ENCODE measurements at regions not wholly inside any gene's neighbourhood (a gene's known extent, or its start where the extent isn't known, plus 50 kb on each side); places are given as distances from the start of the nearest gene placed in this dataset.
"Not testable (repeated sequence)": the region's sequence is repeated elsewhere in the genome, so short reads cannot be mapped to it uniquely, and the experiment has no call there.

DNA sequence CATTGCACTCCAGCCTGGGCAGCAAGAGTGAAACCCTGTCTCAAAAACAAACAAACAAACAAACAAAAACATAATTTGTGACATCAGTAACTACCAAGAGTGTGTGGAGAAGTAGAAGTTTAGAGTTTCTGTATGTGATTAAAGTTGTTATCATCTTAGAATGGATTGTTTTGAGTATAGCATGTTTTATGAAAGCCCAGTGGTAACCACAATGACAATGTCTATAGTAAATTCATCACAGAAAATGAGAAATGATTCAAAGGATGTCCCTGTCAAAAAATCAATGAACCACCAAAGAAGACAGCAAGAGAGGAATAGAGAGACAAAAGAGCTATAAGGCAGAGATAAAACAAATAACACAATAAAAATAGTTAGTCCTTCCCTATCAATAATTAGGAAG lies 1299.2 kb downstream of the CNTNAP5 start:
- Histone ChIP-seq H3K27me3 (ENCODE audit: insufficient read depth, low read length, poor library complexity, severe bottlenecking) (no peaks in the 10 kb centered on the region), H3K4me2 (ENCODE audit: low read depth, low read length, poor library complexity, severe bottlenecking) (no peak overlapping the region), H3K9ac (ENCODE audit: low read depth, low read length, poor library complexity, severe bottlenecking) (no peak overlapping the region), H3K9me2 (replicated peaks; ENCODE audit: low read depth, low read length) (no peaks in the 10 kb centered on the region), H3K4me3 (ENCODE audit: low read length, poor library complexity, severe bottlenecking) (no peak overlapping the region), H3K79me2 (ENCODE audit: insufficient read depth, low read length) (no peaks in the 10 kb centered on the region), H3K9me3 (ENCODE audit: insufficient read depth, low read depth, low read length) (no peaks in the 10 kb centered on the region), H3F3A (ENCODE audit: low read depth) (no peaks in the 10 kb centered on the region), H4K20me1 (ENCODE audit: insufficient read depth, low read length, poor library complexity, severe bottlenecking) (no peaks in the 10 kb centered on the region), H2AFZ (ENCODE audit: low read length) (no peak overlapping the region), H3K36me3 (ENCODE audit: insufficient read depth, low read length) (no peaks in the 10 kb centered on the region), H3K4me1 (ENCODE audit: insufficient read depth, low read length, poor library complexity, severe bottlenecking) (no peaks in the 10 kb centered on the region)
- no peak for TF ChIP-seq EZH2phosphoT487 (IDR thresholded peaks at IDR 0.05; ENCODE audit: borderline replicate concordance)
- TF ChIP-seq, protein P1, sequence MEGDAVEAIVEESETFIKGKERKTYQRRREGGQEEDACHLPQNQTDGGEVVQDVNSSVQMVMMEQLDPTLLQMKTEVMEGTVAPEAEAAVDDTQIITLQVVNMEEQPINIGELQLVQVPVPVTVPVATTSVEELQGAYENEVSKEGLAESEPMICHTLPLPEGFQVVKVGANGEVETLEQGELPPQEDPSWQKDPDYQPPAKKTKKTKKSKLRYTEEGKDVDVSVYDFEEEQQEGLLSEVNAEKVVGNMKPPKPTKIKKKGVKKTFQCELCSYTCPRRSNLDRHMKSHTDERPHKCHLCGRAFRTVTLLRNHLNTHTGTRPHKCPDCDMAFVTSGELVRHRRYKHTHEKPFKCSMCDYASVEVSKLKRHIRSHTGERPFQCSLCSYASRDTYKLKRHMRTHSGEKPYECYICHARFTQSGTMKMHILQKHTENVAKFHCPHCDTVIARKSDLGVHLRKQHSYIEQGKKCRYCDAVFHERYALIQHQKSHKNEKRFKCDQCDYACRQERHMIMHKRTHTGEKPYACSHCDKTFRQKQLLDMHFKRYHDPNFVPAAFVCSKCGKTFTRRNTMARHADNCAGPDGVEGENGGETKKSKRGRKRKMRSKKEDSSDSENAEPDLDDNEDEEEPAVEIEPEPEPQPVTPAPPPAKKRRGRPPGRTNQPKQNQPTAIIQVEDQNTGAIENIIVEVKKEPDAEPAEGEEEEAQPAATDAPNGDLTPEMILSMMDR (conservative IDR thresholded peaks at IDR 0.05; ENCODE audit: low read length), result no peak

DNA sequence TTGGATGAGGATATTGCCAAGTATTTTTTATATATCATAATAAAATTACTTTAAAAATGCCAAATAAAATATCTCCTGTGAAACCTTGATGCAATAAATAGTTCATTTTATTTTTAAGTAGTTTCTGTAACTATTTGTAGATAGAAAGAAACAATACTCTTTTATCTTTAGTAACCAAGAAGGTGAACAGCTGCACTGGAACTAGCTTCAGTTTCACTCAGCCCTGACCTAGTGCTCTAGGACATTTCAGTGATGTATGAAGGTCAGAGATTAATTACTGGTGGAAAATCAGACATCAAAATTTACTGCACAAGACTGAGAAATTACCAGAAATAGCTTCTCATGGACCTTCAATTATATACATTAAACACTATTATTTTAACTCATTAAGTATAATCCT lies 1305.0 kb downstream of the CNTNAP5 start:
- TF ChIP-seq EZH2phosphoT487 (IDR thresholded peaks at IDR 0.05; ENCODE audit: borderline replicate concordance), result no peak
- TF ChIP-seq, protein P1 (conservative IDR thresholded peaks at IDR 0.05; ENCODE audit: low read length), result no peak
- H4K20me1 ChIP-seq (ENCODE audit: insufficient read depth, low read length, poor library complexity, severe bottlenecking), result no peaks in the 10 kb centered on the region
- no peak overlapping the region for H3K4me3 ChIP-seq (ENCODE audit: low read length, poor library complexity, severe bottlenecking)
- no peaks in the 10 kb centered on the region for H3K36me3 ChIP-seq (ENCODE audit: insufficient read depth, low read length)
- H3F3A ChIP-seq (ENCODE audit: low read depth), result no peaks in the 10 kb centered on the region
- H3K79me2 ChIP-seq (ENCODE audit: insufficient read depth, low read length), result no peaks in the 10 kb centered on the region
- no peak overlapping the region for H3K4me2 ChIP-seq (ENCODE audit: low read depth, low read length, poor library complexity, severe bottlenecking)
- no peaks in the 10 kb centered on the region for H3K9me3 ChIP-seq (ENCODE audit: insufficient read depth, low read depth, low read length)
- H2AFZ ChIP-seq (ENCODE audit: low read length), result no peak overlapping the region
- no peak overlapping the region for H3K9ac ChIP-seq (ENCODE audit: low read depth, low read length, poor library complexity, severe bottlenecking)
- no peaks in the 10 kb centered on the region for H3K9me2 ChIP-seq (replicated peaks; ENCODE audit: low read depth, low read length)
- no peaks in the 10 kb centered on the region for H3K4me1 ChIP-seq (ENCODE audit: insufficient read depth, low read length, poor library complexity, severe bottlenecking)
- H3K27me3 ChIP-seq (ENCODE audit: insufficient read depth, low read length, poor library complexity, severe bottlenecking), result no peaks in the 10 kb centered on the region

DNA sequence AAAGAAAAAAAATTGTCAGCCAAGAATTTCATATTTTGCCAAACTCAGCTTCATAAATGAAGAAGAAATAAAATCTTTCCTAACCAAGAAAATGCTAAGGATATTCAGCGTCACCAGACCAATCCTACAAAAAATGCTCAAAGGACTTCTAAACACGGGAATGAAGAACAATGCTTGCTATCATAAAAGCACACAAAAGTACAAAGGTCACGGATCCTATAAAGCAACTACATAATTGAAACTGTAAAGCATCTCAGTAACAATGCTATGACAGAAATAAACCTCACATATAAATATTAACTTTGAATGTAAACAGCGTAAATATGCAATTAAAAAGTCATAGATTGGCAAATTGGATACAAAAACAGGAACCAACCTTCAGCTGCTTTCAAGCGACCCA lies 1314.6 kb upstream of the GYPC start:
- Histone ChIP-seq H3K79me2 (ENCODE audit: insufficient read depth, low read length) (no peaks in the 10 kb centered on the region), H3K36me3 (ENCODE audit: insufficient read depth, low read length) (no peaks in the 10 kb centered on the region), H3K27me3 (ENCODE audit: insufficient read depth, low read length, poor library complexity, severe bottlenecking) (no peaks in the 10 kb centered on the region), H3K9me2 (replicated peaks; ENCODE audit: low read depth, low read length) (no peaks in the 10 kb centered on the region), H3K4me2 (ENCODE audit: low read depth, low read length, poor library complexity, severe bottlenecking) (no peak overlapping the region), H2AFZ (ENCODE audit: low read length) (no peak overlapping the region), H3K9me3 (ENCODE audit: insufficient read depth, low read depth, low read length) (no peaks in the 10 kb centered on the region), H3K4me1 (ENCODE audit: insufficient read depth, low read length, poor library complexity, severe bottlenecking) (no peaks in the 10 kb centered on the region), H4K20me1 (ENCODE audit: insufficient read depth, low read length, poor library complexity, severe bottlenecking) (no peaks in the 10 kb centered on the region), H3F3A (ENCODE audit: low read depth) (no peaks in the 10 kb centered on the region), H3K9ac (ENCODE audit: low read depth, low read length, poor library complexity, severe bottlenecking) (no peak overlapping the region), H3K4me3 (ENCODE audit: low read length, poor library complexity, severe bottlenecking) (no peak overlapping the region)
- TF ChIP-seq, protein P1 (conservative IDR thresholded peaks at IDR 0.05; ENCODE audit: low read length), result no peak
- no peak for TF ChIP-seq EZH2phosphoT487 (IDR thresholded peaks at IDR 0.05; ENCODE audit: borderline replicate concordance)

DNA sequence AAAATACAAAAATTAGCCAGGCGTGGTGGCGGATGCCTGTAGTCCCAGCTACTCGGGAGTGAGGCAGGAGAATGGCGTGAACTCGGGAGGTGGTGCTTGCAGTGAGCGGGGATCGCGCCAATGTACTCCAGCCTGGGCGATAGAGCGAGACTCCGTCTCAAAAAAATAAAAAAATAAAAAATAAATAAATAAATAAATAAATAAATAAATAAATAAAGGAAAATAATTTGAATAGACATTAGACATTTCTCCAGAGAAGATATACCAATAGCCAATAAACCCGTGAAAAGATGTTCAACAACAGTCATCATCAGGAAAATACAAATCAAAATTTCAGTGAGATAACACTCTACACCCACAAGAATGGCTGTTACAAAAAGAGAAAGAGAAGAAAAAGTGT lies 1302.4 kb upstream of the GYPC start:
- H3K27me3 ChIP-seq (ENCODE audit: insufficient read depth, low read length, poor library complexity, severe bottlenecking); H3K4me2 ChIP-seq (ENCODE audit: low read depth, low read length, poor library complexity, severe bottlenecking); H3K4me1 ChIP-seq (ENCODE audit: insufficient read depth, low read length, poor library complexity, severe bottlenecking); H3K79me2 ChIP-seq (ENCODE audit: insufficient read depth, low read length); H3F3A ChIP-seq (ENCODE audit: low read depth); H2AFZ ChIP-seq (ENCODE audit: low read length); H3K9ac ChIP-seq (ENCODE audit: low read depth, low read length, poor library complexity, severe bottlenecking); H3K9me2 ChIP-seq (replicated peaks; ENCODE audit: low read depth, low read length); H3K4me3 ChIP-seq (ENCODE audit: low read length, poor library complexity, severe bottlenecking); H4K20me1 ChIP-seq (ENCODE audit: insufficient read depth, low read length, poor library complexity, severe bottlenecking); H3K36me3 ChIP-seq (ENCODE audit: insufficient read depth, low read length); H3K9me3 ChIP-seq (ENCODE audit: insufficient read depth, low read depth, low read length): not testable (repeated sequence)

Data from Loucy (cell line).